ENCODE measurements at regions not wholly inside any gene's neighbourhood (a gene's known extent, or its start where the extent isn't known, plus 50 kb on each side); places are given as distances from the start of the nearest gene placed in this dataset.

- TF ChIP-seq CTCF (IDR thresholded peaks at IDR 0.05; ENCODE audit: borderline replicate concordance, extremely low read depth, low read length, poor library complexity, severe bottlenecking): no peak
- no peak for TF ChIP-seq EZH2 (IDR thresholded peaks at IDR 0.05; ENCODE audit: borderline replicate concordance, low read depth, low read length, severe bottlenecking)
Measured at GRCh38 chr19:56900573-56901097, 60.1 kb upstream of the PEG3 start.
